SHP77 (cell line): ENCODE measurements at regions not wholly inside any gene's neighbourhood (a gene's known extent, or its start where the extent isn't known, plus 50 kb on each side); places are given as distances from the start of the nearest gene placed in this dataset.

Experiments
- DNase-seq, 2 experiments: peaks; one replicate each; lab custom pipeline; 2025; lab: John Stamatoyannopoulos, UW

- DNase-seq = no peak
These were observed 134.5 kb downstream of the PAX1 start for GRCh38 chr20:21839982-21840381.

- DNase-seq = no peak
These were observed 130.9 kb downstream of the PAX1 start for GRCh38 chr20:21836346-21836745.

- DNase-seq = no peak
These were observed 129.6 kb downstream of the PAX1 start for GRCh38 chr20:21835042-21835441.

- no peak for DNase-seq
These were observed 127.2 kb downstream of the PAX1 start for GRCh38 chr20:21832442-21833385.

- no peak for DNase-seq
These were observed 121.5 kb downstream of the PAX1 start for GRCh38 chr20:21826976-21827375.

- no peak for DNase-seq
These were observed 115.9 kb downstream of the PAX1 start for GRCh38 chr20:21821358-21821757.

- DNase-seq = no peak
These were observed 115.2 kb downstream of the PAX1 start for GRCh38 chr20:21820688-21821087.

- no peak for DNase-seq
These were observed 114.6 kb downstream of the PAX1 start for GRCh38 chr20:21820045-21820444.

GRCh38 chr20:21812379-21812778, 106.9 kb downstream of the PAX1 start:
- peak in 1 of 2 experiments; percentile 33 for DNase-seq

GRCh38 chr20:21809961-21810523, 104.6 kb downstream of the PAX1 start:
- no peak for DNase-seq

GRCh38 chr20:21808863-21809664, 103.6 kb downstream of the PAX1 start:
- DNase-seq = peak in 1 of 2 experiments; percentile 26

- no peak for DNase-seq
These were observed 102.7 kb downstream of the PAX1 start for GRCh38 chr20:21808139-21808538.

- no peak for DNase-seq
These were observed 99.3 kb downstream of the PAX1 start for GRCh38 chr20:21804802-21805201.

GRCh38 chr20:21801193-21801592, 95.7 kb downstream of the PAX1 start:
- DNase-seq = no peak

- DNase-seq = no peak
These were observed 92.9 kb downstream of the PAX1 start for GRCh38 chr20:21798384-21798783.

- DNase-seq = peak; percentile 36 to 38
These were observed 90.6 kb downstream of the PAX1 start for GRCh38 chr20:21796059-21796458.

GRCh38 chr20:21788082-21788481, 82.6 kb downstream of the PAX1 start:
- no peak for DNase-seq

GRCh38 chr20:21781446-21782075, 76.1 kb downstream of the PAX1 start:
- peak; percentile 89 to 92 for DNase-seq

GRCh38 chr20:21780528-21780927, 75.1 kb downstream of the PAX1 start:
- DNase-seq = no peak
